Spleen (tissue), 7 donors: ENCODE measurements at regions not wholly inside any gene's neighbourhood (a gene's known extent, or its start where the extent isn't known, plus 50 kb on each side); places are given as distances from the start of the nearest gene placed in this dataset.

Source experiments
- POLR2A ChIP-seq, 3 donors: fragments of 450-650 bp; IDR thresholded peaks; one replicate each; pipeline ENCODE4 v1.5.1; 2017; ENCODE audit warnings: antibody characterized with exemption in 3 of 3, mild to moderate bottlenecking in 1 of 3
- TF ChIP-seq, protein P1 (sequence below), 11 experiments: fragments of 200-600 bp in 7 of 11; fragments of 450-650 bp in 4 of 11; sonication (generic) in 4 of 11; IDR thresholded peaks in 8 of 11; conservative IDR thresholded peaks in 3 of 11; 1 replicate in 7 of 11; 2 replicates in 4 of 11; pipeline versions ENCODE4 v1.4.0 to v1.8.0; 2016 to 2021; ENCODE audit warnings: antibody characterized with exemption in 11 of 11, inconsistent platforms in 4 of 11, mild to moderate bottlenecking in 1 of 11
- donor health status: DM: no; HTN: no; CAD: no; lungs with moderate emphysema.
- donor health status: DM: no; HTN: no; CAD: no.
- donor health status: DM: no; HTN: no; CAD: no.

DNA sequence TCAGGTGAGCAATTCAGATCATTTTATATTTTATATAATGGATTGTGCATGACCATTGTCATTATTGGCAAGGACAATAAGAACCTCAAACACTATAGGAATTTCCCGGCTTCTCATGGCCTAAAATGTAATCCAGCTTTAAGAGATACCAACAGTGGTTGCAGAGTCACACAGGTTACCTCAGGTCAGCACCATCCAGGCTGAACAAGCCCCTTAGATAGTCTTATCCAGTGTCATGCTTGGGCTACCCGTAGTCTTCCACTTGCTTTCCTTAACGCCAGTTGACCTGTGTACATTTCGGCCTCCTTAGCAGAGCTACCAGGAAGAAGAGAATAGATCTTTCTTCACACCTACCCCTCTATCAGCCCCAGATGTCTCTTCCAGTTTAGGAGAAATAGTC is 293.3 kb upstream of the SYT4 start:
- TF ChIP-seq, protein P1, sequence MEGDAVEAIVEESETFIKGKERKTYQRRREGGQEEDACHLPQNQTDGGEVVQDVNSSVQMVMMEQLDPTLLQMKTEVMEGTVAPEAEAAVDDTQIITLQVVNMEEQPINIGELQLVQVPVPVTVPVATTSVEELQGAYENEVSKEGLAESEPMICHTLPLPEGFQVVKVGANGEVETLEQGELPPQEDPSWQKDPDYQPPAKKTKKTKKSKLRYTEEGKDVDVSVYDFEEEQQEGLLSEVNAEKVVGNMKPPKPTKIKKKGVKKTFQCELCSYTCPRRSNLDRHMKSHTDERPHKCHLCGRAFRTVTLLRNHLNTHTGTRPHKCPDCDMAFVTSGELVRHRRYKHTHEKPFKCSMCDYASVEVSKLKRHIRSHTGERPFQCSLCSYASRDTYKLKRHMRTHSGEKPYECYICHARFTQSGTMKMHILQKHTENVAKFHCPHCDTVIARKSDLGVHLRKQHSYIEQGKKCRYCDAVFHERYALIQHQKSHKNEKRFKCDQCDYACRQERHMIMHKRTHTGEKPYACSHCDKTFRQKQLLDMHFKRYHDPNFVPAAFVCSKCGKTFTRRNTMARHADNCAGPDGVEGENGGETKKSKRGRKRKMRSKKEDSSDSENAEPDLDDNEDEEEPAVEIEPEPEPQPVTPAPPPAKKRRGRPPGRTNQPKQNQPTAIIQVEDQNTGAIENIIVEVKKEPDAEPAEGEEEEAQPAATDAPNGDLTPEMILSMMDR (IDR thresholded peaks at IDR 0.05 in 8 of 11, conservative IDR thresholded peaks at IDR 0.05 in 3 of 11): no peak
- TF ChIP-seq POLR2A (IDR thresholded peaks at IDR 0.05): no peak
